OCI-LY7 (cell line): ENCODE measurements at regions not wholly inside any gene's neighbourhood (a gene's known extent, or its start where the extent isn't known, plus 50 kb on each side); places are given as distances from the start of the nearest gene placed in this dataset.

Source experiments
- BruUV-seq: library from RNA; stranded (reverse); fragments of 400-500 nt; replicated peaks from 2 replicates; lab custom pipeline; 2021; lab: Mats Ljungman, UMichigan
- CTCF ChIA-PET: fragments of 300-600 bp; sonication (Branson Sonifier 250); formaldehyde crosslinking; loops from one replicate; lab custom pipeline; 2022; ENCODE audit warnings: antibody characterized with exemption; ENCODE audit not compliant: unreplicated experiment; lab: Charles Lee
- POLR2A ChIA-PET: fragments of 300-600 bp; sonication (Branson Sonifier 250); formaldehyde crosslinking; loops from one replicate; lab custom pipeline; 2022; ENCODE audit warnings: antibody characterized with exemption; lab: Charles Lee
- DNase-seq: peaks from one replicate; pipeline ENCODE4 v3.0.0-alpha.2; 2015; ENCODE audit warnings: low spot score
- H2AFZ ChIP-seq: fragments of 200-600 bp; sonication (generic), shearing (Covaris generic); 2 replicates; pipeline ENCODE4 v1.6.1; 2014; ENCODE audit warnings: mild to moderate bottlenecking, antibody characterized with exemption, low read length, moderate library complexity
- H3K27ac ChIP-seq: fragments of 200-600 bp; sonication (generic); 2 replicates; pipeline ENCODE4 v1.5.1; 2014; ENCODE audit warnings: mixed run types, low read depth, mild to moderate bottlenecking, moderate library complexity, low read length, inconsistent platforms; ENCODE audit not compliant: poor library complexity, severe bottlenecking
- H3K36me3 ChIP-seq: fragments of 200-600 bp; sonication (generic); 2 replicates; pipeline ENCODE4 v1.6.1; 2014; ENCODE audit warnings: mild to moderate bottlenecking, antibody characterized with exemption, low read length, moderate library complexity, mixed read lengths; ENCODE audit not compliant: insufficient read depth
- H3K4me1 ChIP-seq: fragments of 200-600 bp; sonication (generic); 2 replicates; pipeline ENCODE4 v1.5.1; 2014; ENCODE audit warnings: mild to moderate bottlenecking, low read length; ENCODE audit not compliant: insufficient read depth, poor library complexity, severe bottlenecking
- H3K4me2 ChIP-seq: fragments of 200-600 bp; sonication (generic); 2 replicates; pipeline ENCODE4 v1.6.1; 2014; ENCODE audit warnings: mild to moderate bottlenecking, low read length
- H3K4me3 ChIP-seq: fragments of 200-600 bp; sonication (generic); 2 replicates; pipeline ENCODE4 v1.5.1; 2014; ENCODE audit warnings: mild to moderate bottlenecking, low read depth, low read length; ENCODE audit not compliant: poor library complexity, severe bottlenecking
- H3K79me2 ChIP-seq: fragments of 200-600 bp; sonication (generic); 2 replicates; pipeline ENCODE4 v1.6.1; 2016; ENCODE audit warnings: low read depth, mild to moderate bottlenecking, low read length, moderate library complexity, mixed read lengths; ENCODE audit not compliant: insufficient read depth
- H3K9me2 ChIP-seq: fragments of 200-600 bp; sonication (generic); 2 replicates; pipeline ENCODE4 v1.6.1; 2016; ENCODE audit warnings: mild to moderate bottlenecking, low read length, mixed read lengths; ENCODE audit not compliant: insufficient read depth
- H3K9me3 ChIP-seq: fragments of 200-600 bp; sonication (generic); 2 replicates; pipeline ENCODE4 v1.6.1; 2014; ENCODE audit warnings: mild to moderate bottlenecking, mixed run types, low read length, mixed read lengths
- H4K20me1 ChIP-seq: fragments of 200-600 bp; sonication (generic); 2 replicates; pipeline ENCODE4 v1.6.1; 2014; ENCODE audit warnings: mild to moderate bottlenecking, antibody characterized with exemption, low read length, moderate library complexity, mixed read lengths; ENCODE audit not compliant: insufficient read depth
- CTCF ChIP-seq: fragments of 200-600 bp; sonication (generic); conservative IDR thresholded peaks from 2 replicates; pipeline ENCODE4 v1.5.1; 2014; ENCODE audit warnings: mild to moderate bottlenecking, antibody characterized with exemption, low read length, moderate library complexity, mixed read lengths
- EZH2phosphoT487 ChIP-seq: fragments of 200-600 bp; sonication (generic); IDR thresholded peaks from 2 replicates; pipeline ENCODE4 v1.6.1; 2018; ENCODE audit warnings: low read depth, borderline replicate concordance, mild to moderate bottlenecking, mixed run types, antibody characterized with exemption, low read length, moderate library complexity, mixed read lengths
- intact Hi-C: fragments of 100-400 bp; cut with micrococcal nuclease; formaldehyde crosslinking; loops from one replicate; pipeline ENCODE4 v1.10.0; 2022; ENCODE audit not compliant: unreplicated experiment

GRCh38 chr9:102514541-102514940 lies 480.6 kb upstream of the CYLC2 start:
- ChIA-PET POLR2A (no interaction called here), CTCF (no interaction called here)
- no peaks in the 10 kb centered on the region for H3K9me3 ChIP-seq
- no peaks in the 10 kb centered on the region for H3K79me2 ChIP-seq
- H3K4me2 ChIP-seq: no peak overlapping the region
- no peaks in the 10 kb centered on the region for H3K9me2 ChIP-seq
- H2AFZ ChIP-seq: no peak overlapping the region
- no peaks in the 10 kb centered on the region for H3K36me3 ChIP-seq
- intact Hi-C loops: no loop called here
- H3K4me1 ChIP-seq: no peaks in the 10 kb centered on the region
- H3K4me3 ChIP-seq: no peak overlapping the region
- BruUV-seq: no TSS peak
- H4K20me1 ChIP-seq: no peaks in the 10 kb centered on the region
- DNase-seq: no peak
- H3K27ac ChIP-seq: no peak overlapping the region
- TF ChIP-seq CTCF: no peak
- no peak for TF ChIP-seq EZH2phosphoT487

GRCh38 chr9:102507044-102507687 lies 488.0 kb upstream of the CYLC2 start:
- BruUV-seq: no TSS peak
- Histone ChIP-seq H2AFZ (no peak overlapping the region), H3K9me2 (no peaks in the 10 kb centered on the region), H3K4me3 (no peak overlapping the region), H3K27ac (no peak overlapping the region), H4K20me1 (no peaks in the 10 kb centered on the region), H3K36me3 (no peaks in the 10 kb centered on the region), H3K4me1 (no peaks in the 10 kb centered on the region), H3K79me2 (no peaks in the 10 kb centered on the region), H3K9me3 (no peaks in the 10 kb centered on the region), H3K4me2 (no peak overlapping the region)
- POLR2A ChIA-PET: no interaction called here
- no peak for TF ChIP-seq EZH2phosphoT487
- TF ChIP-seq CTCF: no peak
- intact Hi-C loops: no loop called here
- DNase-seq: no peak
- CTCF ChIA-PET: no interaction called here

- Histone ChIP-seq H3K4me2 (no peak overlapping the region), H3K4me3 (no peak overlapping the region), H2AFZ (no peak overlapping the region), H3K36me3 (no peaks in the 10 kb centered on the region), H4K20me1 (no peaks in the 10 kb centered on the region), H3K4me1 (no peaks in the 10 kb centered on the region), H3K9me2 (no peaks in the 10 kb centered on the region), H3K27ac (no peak overlapping the region), H3K79me2 (no peaks in the 10 kb centered on the region), H3K9me3 (no peaks in the 10 kb centered on the region)
- no peak for TF ChIP-seq CTCF
- TF ChIP-seq EZH2phosphoT487: no peak
- no TSS peak for BruUV-seq
- intact Hi-C loops: no loop called here
- ChIA-PET CTCF (no interaction called here), POLR2A (no interaction called here)
- no peak for DNase-seq
Observed at GRCh38 chr9:102506406-102506805, 488.7 kb upstream of the CYLC2 start.
